Colonic mucosa (tissue), 4 donors: ENCODE measurements at regions not wholly inside any gene's neighbourhood (a gene's known extent, or its start where the extent isn't known, plus 50 kb on each side); places are given as distances from the start of the nearest gene placed in this dataset.

Source experiments
- DNase-seq: peaks from one replicate; pipeline ENCODE4 v3.0.0-alpha.2; 2020
- H3K27ac ChIP-seq: fragments of 200-600 bp; one replicate; pipeline ENCODE4 v1.8.0; 2021
- H3K27me3 ChIP-seq: fragments of 200-600 bp; one replicate; pipeline ENCODE4 v1.8.0; 2021
- H3K36me3 ChIP-seq: fragments of 200-600 bp; one replicate; pipeline ENCODE4 v1.8.0; 2021
- H3K4me1 ChIP-seq: fragments of 200-600 bp; one replicate; pipeline ENCODE4 v1.8.0; 2021; ENCODE audit warnings: mild to moderate bottlenecking
- H3K4me3 ChIP-seq: fragments of 200-600 bp; one replicate; pipeline ENCODE4 v1.8.0; 2021
- H3K9ac ChIP-seq, 2 donors: one replicate each; pipeline ENCODE4 v1.7.0; 2013; ENCODE audit warnings: control low read depth in 2 of 2, low read depth in 2 of 2, low read length in 2 of 2
- H3K9me3 ChIP-seq: fragments of 200-600 bp; one replicate; pipeline ENCODE4 v1.8.0; 2021
- intact Hi-C: fragments of 100-400 bp; cut with DNase I; formaldehyde crosslinking; loops from one replicate; pipeline ENCODE4 v1.14.1; 2022
- TF ChIP-seq, protein P1 (sequence below): fragments of 200-600 bp; IDR thresholded peaks from one replicate; pipeline ENCODE4 v1.8.0; 2022; ENCODE audit warnings: antibody characterized with exemption, mild to moderate bottlenecking
- donor health status: healthy.
- donor health status: DM: no; HTN: no; CAD: no.
- donor health status: DM: no; HTN: no; CAD: no.

DNA sequence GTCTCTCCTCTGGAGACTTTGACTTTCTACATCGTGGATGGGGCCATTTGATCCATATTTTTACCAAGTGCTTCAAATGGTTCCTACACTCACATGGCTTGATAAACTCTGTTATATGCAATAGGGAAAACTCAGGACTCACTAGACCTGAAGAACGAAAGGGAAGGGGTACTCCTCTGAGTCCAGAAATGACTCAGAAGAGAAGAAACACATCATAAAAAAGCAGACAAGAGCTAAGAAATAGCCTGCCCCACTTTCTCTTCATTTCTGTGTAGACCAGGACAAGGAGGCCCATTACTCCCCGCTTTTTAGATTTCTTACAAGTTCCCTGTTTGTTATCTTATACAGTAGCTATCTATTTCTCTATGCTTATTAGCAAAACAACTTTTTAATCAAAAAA, 369.8 kb upstream of the ARID1B start:
- no peak overlapping the region for H3K27ac ChIP-seq
- no peak for DNase-seq
- H3K4me1 ChIP-seq, result no peaks in the 10 kb centered on the region
- intact Hi-C loops, result no loop called here
- H3K9me3 ChIP-seq, result no peaks in the 10 kb centered on the region
- no peaks in the 10 kb centered on the region for H3K27me3 ChIP-seq
- no peaks in the 10 kb centered on the region for H3K36me3 ChIP-seq
- TF ChIP-seq, protein P1, sequence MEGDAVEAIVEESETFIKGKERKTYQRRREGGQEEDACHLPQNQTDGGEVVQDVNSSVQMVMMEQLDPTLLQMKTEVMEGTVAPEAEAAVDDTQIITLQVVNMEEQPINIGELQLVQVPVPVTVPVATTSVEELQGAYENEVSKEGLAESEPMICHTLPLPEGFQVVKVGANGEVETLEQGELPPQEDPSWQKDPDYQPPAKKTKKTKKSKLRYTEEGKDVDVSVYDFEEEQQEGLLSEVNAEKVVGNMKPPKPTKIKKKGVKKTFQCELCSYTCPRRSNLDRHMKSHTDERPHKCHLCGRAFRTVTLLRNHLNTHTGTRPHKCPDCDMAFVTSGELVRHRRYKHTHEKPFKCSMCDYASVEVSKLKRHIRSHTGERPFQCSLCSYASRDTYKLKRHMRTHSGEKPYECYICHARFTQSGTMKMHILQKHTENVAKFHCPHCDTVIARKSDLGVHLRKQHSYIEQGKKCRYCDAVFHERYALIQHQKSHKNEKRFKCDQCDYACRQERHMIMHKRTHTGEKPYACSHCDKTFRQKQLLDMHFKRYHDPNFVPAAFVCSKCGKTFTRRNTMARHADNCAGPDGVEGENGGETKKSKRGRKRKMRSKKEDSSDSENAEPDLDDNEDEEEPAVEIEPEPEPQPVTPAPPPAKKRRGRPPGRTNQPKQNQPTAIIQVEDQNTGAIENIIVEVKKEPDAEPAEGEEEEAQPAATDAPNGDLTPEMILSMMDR, result no peak
- H3K4me3 ChIP-seq, result no peak overlapping the region
- H3K9ac ChIP-seq, result no peak overlapping the region

DNA sequence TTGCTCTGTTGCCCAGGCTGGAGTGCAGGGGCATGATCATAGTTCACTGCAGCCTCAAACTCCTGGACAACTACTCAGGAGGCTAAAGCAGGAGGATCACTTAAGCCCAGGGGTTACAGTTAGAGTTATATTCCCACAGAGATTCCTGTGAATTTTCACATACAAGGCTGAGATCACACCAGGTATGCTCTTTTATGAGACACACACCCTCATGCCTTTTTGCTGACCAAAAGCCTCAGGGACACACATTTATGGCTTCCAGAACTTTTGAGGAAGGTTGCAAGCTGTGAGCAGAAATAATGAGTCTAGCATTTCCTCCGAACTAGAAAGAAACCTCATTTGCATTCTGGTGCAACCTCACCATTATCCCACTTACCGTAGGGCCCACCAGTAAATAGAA, 370.5 kb upstream of the ARID1B start:
- Histone ChIP-seq H3K27me3 (no peaks in the 10 kb centered on the region), H3K36me3 (no peaks in the 10 kb centered on the region), H3K9me3 (no peaks in the 10 kb centered on the region), H3K4me3 (no peak overlapping the region), H3K27ac (no peak overlapping the region), H3K4me1 (no peaks in the 10 kb centered on the region), H3K9ac (no peak overlapping the region)
- no peak for DNase-seq
- TF ChIP-seq, protein P1, result no peak
- intact Hi-C loops, result no loop called here

DNA sequence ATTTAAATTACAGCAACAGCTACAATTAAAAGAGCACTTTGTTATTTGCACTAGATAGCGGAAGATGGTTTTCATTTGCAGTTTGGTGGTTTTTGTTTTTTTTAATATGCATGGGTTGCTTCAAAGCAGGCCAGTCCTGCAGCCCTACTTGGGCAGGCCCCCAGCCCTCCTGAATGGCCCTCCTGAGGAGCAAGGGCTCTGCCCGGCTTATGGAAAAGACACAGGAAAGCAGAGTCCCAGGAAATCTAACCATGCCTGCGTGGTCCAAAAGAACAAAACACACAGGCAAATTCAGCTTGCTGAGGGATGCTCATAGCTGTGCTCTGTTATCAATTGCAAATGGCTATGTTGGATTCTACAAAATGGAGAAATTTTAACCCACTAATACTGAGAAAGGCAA, 371.1 kb upstream of the ARID1B start:
- Histone ChIP-seq H3K9me3 (no peaks in the 10 kb centered on the region), H3K27me3 (no peaks in the 10 kb centered on the region), H3K27ac (no peak overlapping the region), H3K4me3 (no peak overlapping the region), H3K9ac (no peak overlapping the region), H3K4me1 (no peaks in the 10 kb centered on the region), H3K36me3 (no peaks in the 10 kb centered on the region)
- DNase-seq, result no peak
- intact Hi-C loops, result no loop called here
- TF ChIP-seq, protein P1, result no peak

DNA sequence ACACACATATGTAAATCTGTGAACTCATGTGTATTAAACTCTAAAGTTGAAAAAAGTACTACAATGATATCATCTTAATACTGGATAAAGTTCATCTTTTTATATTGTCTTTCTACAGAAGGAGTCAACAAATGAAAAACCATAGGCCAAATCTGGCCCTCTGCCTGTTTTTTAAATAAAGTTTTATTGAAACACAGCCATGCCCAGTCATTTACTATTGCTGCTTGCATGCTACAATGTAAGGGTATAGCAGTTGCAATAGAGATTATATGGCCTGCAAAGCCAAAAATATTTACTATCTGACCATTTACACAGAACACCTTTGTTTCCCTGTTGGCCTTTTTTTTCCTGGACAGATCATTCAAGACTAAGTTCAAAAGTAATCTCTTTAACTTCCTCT, 374.6 kb upstream of the ARID1B start:
- intact Hi-C loops, result no loop called here
- H3K27ac ChIP-seq, result no peak overlapping the region

DNA sequence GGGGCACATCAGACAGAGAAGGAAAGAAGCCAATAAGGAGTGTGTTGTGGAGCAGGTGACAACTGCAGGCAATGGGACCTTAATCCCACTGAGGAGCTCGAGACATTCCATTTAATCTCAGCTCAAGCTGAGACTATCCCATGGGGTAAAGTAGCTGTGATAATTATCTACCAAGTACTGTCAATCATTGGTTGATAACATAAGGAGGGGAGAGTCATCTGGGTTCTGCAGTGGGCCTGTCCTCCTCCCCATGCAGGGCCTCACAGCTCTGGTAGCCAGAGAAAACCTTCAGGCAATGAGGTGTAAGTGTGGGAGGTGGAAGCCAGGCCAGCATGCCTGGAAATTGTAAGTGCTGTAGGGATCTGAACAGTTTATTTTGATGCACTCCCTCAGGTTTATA, 375.0 kb upstream of the ARID1B start:
- no peak for DNase-seq
- H3K36me3 ChIP-seq, result no peaks in the 10 kb centered on the region
- no peaks in the 10 kb centered on the region for H3K27me3 ChIP-seq
- TF ChIP-seq, protein P1, result no peak
- H3K4me3 ChIP-seq, result no peak overlapping the region
- no peak overlapping the region for H3K27ac ChIP-seq
- intact Hi-C loops, result no loop called here
- H3K9ac ChIP-seq, result no peak overlapping the region
- no peaks in the 10 kb centered on the region for H3K9me3 ChIP-seq
- H3K4me1 ChIP-seq, result no peaks in the 10 kb centered on the region

More for the DNA sequence above, 374.6 kb upstream of the ARID1B start:
- Histone ChIP-seq H3K36me3 (no peaks in the 10 kb centered on the region), H3K9ac (no peak overlapping the region), H3K27me3 (no peaks in the 10 kb centered on the region), H3K9me3 (no peaks in the 10 kb centered on the region), H3K4me1 (no peaks in the 10 kb centered on the region), H3K4me3 (no peak overlapping the region)
- TF ChIP-seq, protein P1, result no peak
- DNase-seq, result no peak

DNA sequence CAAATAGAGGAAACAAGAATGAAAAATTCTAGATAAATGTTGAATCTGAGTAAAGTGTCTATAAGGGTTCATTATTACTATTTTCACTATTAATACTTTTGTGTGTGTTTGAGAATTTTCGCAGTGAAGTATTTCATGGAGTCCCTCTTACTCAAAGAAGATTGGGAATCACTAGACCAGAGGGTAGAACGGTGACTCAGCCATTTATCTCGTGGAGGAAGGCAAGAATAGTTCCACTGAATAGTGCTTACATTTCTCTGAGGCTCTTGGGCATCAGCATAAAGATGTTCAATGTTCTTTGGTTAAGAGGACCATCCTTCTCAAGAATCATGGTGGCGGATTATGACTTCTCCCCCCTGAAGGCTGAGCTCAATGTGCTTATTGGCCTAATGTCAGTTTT, 376.7 kb upstream of the ARID1B start:
- no peak for DNase-seq
- Histone ChIP-seq H3K4me3 (no peak overlapping the region), H3K36me3 (no peaks in the 10 kb centered on the region), H3K9me3 (no peaks in the 10 kb centered on the region), H3K27me3 (no peaks in the 10 kb centered on the region), H3K27ac (no peak overlapping the region), H3K4me1 (no peaks in the 10 kb centered on the region), H3K9ac (no peak overlapping the region)
- TF ChIP-seq, protein P1, result no peak
- intact Hi-C loops, result no loop called here
